NOMO-1 (cell line): ENCODE measurements at regions not wholly inside any gene's neighbourhood (a gene's known extent, or its start where the extent isn't known, plus 50 kb on each side); places are given as distances from the start of the nearest gene placed in this dataset.

Experiments used
- DNase-seq, 2 experiments: peaks; one replicate each; lab custom pipeline; 2025; ENCODE audit not compliant: unreplicated experiment in 2 of 2; lab: John Stamatoyannopoulos, UW

DNA sequence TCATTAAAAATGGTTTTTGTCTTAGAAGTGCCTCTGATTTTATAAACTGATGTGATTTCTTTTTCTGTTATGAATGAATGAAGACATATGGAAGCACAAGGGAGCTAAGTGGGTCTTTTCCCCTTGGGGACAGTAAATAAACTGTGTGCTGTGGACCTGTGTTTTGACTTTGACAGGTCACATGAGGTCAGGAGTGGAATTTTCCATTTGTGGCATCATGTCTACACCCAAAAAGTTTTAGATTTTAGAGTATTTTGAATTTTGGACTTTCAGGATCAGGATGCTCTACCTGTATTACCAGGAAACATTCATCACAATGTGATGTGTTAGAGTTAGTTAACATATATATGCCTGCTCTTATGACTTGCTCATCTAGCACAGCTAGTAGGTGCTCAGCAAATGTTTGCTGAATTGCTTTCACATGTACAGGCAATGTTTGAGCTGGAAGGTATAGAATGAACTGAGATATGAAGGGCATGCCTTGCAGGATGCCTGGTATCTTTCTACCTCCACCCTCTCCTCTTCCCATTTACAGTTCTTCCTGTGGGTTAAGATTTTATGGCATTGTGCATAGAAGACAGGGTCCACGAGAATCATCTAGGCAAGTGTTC is 73.2 kb upstream of the NR3C1 start:
- no peak for DNase-seq

- no peak for DNase-seq
These were observed 71.1 kb upstream of the NR3C1 start for GRCh38 chr5:143474616-143475015.

- DNase-seq = no peak
These were observed 70.0 kb upstream of the NR3C1 start for GRCh38 chr5:143473481-143473880.

DNA sequence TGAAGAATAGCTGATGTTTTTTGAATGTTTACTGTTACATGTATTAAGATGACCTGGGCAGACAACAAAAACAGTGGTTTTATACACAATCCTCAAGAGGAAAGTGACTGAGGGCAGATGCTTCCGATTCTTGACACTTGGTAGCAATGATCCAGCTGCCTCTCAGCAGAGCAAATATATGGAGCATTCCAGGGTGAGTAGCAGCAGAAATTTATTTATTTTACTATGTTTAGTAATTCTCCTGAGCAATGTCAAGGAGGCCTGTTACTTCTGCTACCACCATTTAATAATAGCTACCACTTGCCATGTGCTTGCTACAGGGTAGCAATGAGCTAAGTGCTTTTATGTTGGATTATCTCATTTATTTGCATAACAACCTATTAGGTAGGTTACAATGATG is 69.1 kb upstream of the NR3C1 start:
- no peak for DNase-seq

- no peak for DNase-seq
These were observed 68.4 kb upstream of the NR3C1 start for GRCh38 chr5:143471666-143472464.

- no peak for DNase-seq
These were observed 67.6 kb upstream of the NR3C1 start for GRCh38 chr5:143471041-143471509.

DNA sequence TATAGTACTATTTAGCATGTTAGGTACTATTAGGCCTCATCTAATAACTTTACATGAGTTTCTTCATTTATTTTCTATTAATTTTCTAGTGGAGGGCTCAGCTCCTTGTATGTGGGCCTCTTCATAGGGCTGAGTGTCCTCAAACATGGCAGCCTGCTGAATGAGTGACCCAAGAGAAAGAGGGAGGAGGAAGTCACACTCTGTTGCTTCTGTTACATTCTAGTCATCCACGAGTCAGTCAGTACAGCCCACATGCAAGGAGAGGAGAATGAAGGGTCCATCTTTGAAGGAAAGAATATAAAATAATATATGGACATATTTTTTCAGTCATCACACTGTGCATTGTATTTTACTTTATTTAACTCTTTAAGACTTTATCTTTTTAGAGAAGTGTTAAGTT is 66.6 kb upstream of the NR3C1 start:
- no peak for DNase-seq

DNA sequence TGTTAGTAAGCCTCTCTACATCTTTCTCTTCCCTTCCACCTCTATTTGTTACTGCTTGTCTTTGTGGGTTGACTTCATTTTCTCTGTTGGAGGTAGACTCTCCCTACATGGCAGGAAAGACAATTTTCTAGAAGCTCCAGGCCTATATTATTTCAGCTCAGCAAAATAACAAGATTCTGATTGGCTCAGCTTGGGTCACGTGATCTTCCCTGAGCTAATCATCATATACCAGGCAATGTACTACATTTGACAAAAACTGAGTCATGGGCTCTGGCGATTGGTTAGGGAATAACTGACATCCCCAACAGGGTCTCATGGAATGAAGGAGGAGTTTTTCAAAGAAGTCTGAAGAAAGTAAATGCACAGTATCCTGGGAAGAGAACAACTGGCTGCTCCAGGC is 65.6 kb upstream of the NR3C1 start:
- DNase-seq = no peak

GRCh38 chr5:143466632-143467031 is 63.1 kb upstream of the NR3C1 start:
- no peak for DNase-seq

DNA sequence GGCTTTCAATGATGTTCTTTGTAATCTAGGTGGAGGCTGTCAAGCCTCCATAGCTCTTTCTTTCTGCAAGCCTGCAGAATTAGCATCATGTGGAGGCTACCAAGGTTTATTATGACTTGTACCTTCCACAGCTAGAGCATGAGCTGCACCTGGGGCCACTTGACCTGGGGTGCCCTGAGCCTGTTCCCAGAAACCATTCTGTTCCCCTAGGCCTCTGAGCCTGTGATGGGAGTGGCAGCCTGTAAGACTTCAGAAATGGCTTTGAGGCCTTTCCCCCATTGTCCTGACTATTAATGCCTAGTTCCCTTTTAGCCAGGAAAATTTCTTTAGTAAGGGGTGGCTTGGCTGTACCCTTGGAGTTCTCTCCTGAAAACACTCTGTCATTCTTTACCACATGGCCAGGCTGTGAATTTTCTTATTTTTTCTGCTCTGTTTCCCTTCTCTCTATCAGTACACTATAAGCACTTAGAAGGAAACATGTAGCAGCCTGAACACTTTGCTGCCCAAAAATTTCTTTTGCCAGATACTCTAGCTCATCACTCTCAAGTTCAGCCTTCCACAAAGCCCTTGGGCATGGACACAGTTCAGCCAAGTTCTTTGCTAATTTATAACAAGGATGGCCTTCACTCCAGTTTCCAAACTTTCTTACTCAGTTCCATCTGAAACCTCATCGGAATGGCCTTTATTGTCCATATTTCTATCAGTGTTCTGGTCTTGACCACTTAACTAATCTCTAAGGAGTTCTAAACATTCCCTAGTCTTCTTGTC is 61.4 kb upstream of the NR3C1 start:
- no peak for DNase-seq

DNA sequence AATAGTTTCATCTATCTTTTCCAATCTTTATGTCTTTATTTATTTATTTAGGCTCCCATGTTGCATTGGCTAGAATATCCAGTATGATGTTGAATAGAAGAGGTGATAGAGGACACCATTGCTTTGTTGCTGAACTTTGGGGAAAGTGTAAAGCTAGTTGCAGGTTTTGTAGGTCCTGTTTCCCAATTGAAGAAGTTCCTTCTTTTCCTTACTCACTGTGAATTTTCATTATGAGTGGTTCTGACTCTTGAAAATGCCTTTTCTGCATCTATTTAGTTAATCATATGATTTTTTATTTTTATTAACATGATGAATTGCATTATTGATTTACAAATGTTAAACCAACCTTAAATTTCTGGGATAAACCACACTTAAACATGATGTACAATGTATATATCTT is 58.9 kb upstream of the NR3C1 start:
- no peak for DNase-seq

DNA sequence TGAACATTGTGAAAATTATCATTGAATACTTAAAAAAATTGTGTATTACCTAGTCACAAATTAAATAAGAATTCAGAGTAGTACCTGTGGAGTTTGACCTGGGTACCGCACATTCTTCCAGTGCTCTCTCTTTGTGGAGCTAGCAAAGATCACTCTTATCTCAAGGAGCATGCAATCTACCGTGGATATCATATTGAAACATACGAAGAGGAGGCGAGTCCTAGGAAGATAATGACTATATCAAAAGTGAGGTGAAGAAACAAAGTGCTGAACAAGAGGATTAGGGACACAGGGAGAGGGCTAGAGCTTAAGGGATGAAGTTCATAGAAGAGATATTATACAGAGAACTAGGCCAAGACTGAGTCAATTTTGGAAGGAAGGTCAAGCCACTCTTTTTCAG is 55.9 kb upstream of the NR3C1 start:
- DNase-seq = no peak

DNA sequence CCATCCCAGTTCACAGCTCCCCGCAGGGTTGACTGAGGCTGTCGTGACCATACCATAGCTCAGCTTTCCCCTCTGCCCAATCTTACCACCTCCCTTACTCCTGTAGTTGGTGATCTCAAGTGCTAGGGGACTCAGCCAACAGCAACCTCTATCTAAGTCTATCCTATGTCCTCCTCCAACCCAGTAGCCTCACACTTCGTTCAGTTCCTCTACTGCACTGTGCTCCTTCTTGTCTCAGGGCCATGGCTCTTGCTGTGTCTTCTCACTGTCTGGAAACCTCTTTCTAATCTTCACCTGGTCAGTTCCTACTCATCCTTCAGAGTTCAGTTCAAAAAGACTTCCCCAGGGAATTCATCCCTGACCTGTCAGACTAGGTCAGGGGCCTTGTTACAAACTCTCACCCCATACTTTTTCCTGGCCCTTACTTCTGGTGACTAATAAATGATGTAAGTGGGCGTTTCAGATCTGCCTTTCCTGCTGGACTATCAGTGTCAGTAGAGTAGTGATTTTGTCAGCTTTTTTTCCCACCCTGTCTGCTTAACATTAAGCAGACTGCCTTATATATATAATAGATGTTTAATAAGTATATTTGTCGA is 53.6 kb upstream of the NR3C1 start:
- no peak for DNase-seq

GRCh38 chr5:143454936-143455516 is 51.5 kb upstream of the NR3C1 start:
- DNase-seq = no peak

DNA sequence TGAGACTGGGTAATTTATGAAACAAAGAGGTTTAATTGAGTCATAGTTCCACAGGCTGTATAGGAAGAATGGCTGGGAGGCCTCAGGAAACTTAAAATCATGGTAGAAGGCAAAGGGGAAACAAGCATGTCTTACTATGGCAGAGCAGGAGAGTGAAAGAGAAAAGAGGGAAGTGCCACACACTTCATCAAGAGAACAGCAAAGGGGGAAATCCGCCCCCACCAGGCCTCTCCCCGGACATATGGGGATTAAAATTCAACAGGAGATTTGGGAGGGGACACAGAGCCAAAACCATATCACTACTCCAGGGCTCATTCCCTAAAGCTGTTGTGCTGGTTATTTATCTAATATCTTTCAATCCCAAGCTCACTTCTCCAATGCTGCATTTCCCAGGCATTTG is 50.2 kb upstream of the NR3C1 start:
- peak in 1 of 2 experiments; percentile 37 for DNase-seq
